H9 (cell line): ENCODE measurements at regions not wholly inside any gene's neighbourhood (a gene's known extent, or its start where the extent isn't known, plus 50 kb on each side); places are given as distances from the start of the nearest gene placed in this dataset.

Experiments
- DNase-seq: peaks from one replicate; pipeline ENCODE4 v3.0.0-alpha.2; 2017
- H2AFZ ChIP-seq: one replicate; pipeline ENCODE4 v1.6.1; 2013; ENCODE audit warnings: mild to moderate bottlenecking, low read length, control low read depth, moderate library complexity
- H2AK5ac ChIP-seq: 2 replicates; pipeline ENCODE4 v1.6.1; 2013; ENCODE audit warnings: low read length, control low read depth, mixed read lengths; ENCODE audit not compliant: insufficient read length
- H2BK120ac ChIP-seq: one replicate; pipeline ENCODE4 v1.6.1; 2013; ENCODE audit warnings: low read depth, mild to moderate bottlenecking, low read length, control low read depth, inconsistent platforms; ENCODE audit not compliant: poor library complexity, severe bottlenecking
- H2BK12ac ChIP-seq: 2 replicates; pipeline ENCODE4 v1.6.1; 2013; ENCODE audit warnings: low read length, control low read depth, mixed read lengths, low read depth; ENCODE audit not compliant: insufficient read length
- H2BK15ac ChIP-seq: 2 replicates; pipeline ENCODE4 v1.6.1; 2013; ENCODE audit warnings: low read depth, low read length, control low read depth
- H2BK20ac ChIP-seq: one replicate; pipeline ENCODE4 v1.6.1; 2013; ENCODE audit warnings: low read depth, mild to moderate bottlenecking, low read length, control low read depth, inconsistent platforms; ENCODE audit not compliant: poor library complexity, severe bottlenecking
- H2BK5ac ChIP-seq: 2 replicates; pipeline ENCODE4 v1.6.1; 2013; ENCODE audit warnings: low read length, control low read depth, mixed read lengths; ENCODE audit not compliant: insufficient read length
- H3K14ac ChIP-seq: 2 replicates; pipeline ENCODE4 v1.6.1; 2013; ENCODE audit warnings: low read length, control low read depth; ENCODE audit not compliant: insufficient read depth
- H3K18ac ChIP-seq: 2 replicates; pipeline ENCODE4 v1.6.1; 2013; ENCODE audit warnings: low read depth, mild to moderate bottlenecking, mixed read lengths, low read length, control low read depth; ENCODE audit not compliant: insufficient read length
- H3K23ac ChIP-seq: 2 replicates; pipeline ENCODE4 v1.6.1; 2013; ENCODE audit warnings: low read length, control low read depth, mixed read lengths, low read depth; ENCODE audit not compliant: insufficient read length
- H3K23me2 ChIP-seq: 2 replicates; pipeline ENCODE4 v1.6.1; 2013; ENCODE audit warnings: low read depth, mild to moderate bottlenecking, mixed read lengths, low read length, control low read depth; ENCODE audit not compliant: insufficient read length, poor library complexity, severe bottlenecking
- H3K27ac ChIP-seq: 2 replicates; pipeline ENCODE4 v1.5.1; 2013; ENCODE audit warnings: low read length, control low read depth, mixed read lengths, low read depth; ENCODE audit not compliant: insufficient read length
- H3K27me3 ChIP-seq: 2 replicates; pipeline ENCODE4 v1.6.1; 2013; ENCODE audit warnings: low read length, control low read depth, inconsistent platforms; ENCODE audit not compliant: insufficient read depth
- H3K4ac ChIP-seq: 2 replicates; pipeline ENCODE4 v1.6.1; 2013; ENCODE audit warnings: low read depth, mild to moderate bottlenecking, control low read depth, inconsistent platforms, low read length, moderate library complexity
- H3K4me1 ChIP-seq: 2 replicates; pipeline ENCODE4 v1.6.1; 2013; ENCODE audit warnings: low read length, control low read depth, inconsistent platforms; ENCODE audit not compliant: insufficient read depth
- H3K4me2 ChIP-seq: 2 replicates; pipeline ENCODE4 v1.6.1; 2013; ENCODE audit warnings: low read length, control low read depth, mixed read lengths; ENCODE audit not compliant: insufficient read length, insufficient read depth
- H3K56ac ChIP-seq: 2 replicates; pipeline ENCODE4 v1.6.1; 2013; ENCODE audit warnings: low read depth, mild to moderate bottlenecking, mixed read lengths, low read length, control low read depth; ENCODE audit not compliant: insufficient read length
- H3K79me1 ChIP-seq: 2 replicates; pipeline ENCODE4 v1.6.1; 2013; ENCODE audit warnings: low read depth, mild to moderate bottlenecking, moderate library complexity, low read length, control low read depth, inconsistent platforms; ENCODE audit not compliant: insufficient read depth, poor library complexity, severe bottlenecking
- H3K79me2 ChIP-seq: 2 replicates; pipeline ENCODE4 v1.6.1; 2013; ENCODE audit warnings: low read length, control low read depth, inconsistent platforms; ENCODE audit not compliant: insufficient read depth
- H3K9ac ChIP-seq: 2 replicates; pipeline ENCODE4 v1.6.1; 2013; ENCODE audit warnings: low read length, control low read depth, mixed read lengths; ENCODE audit not compliant: insufficient read length; ENCODE audit errors: extremely low read depth
- H3K9me3 ChIP-seq: one replicate; pipeline ENCODE4 v1.6.1; 2013; ENCODE audit warnings: low read depth, low read length, inconsistent platforms; ENCODE audit not compliant: control insufficient read depth
- H3T11ph ChIP-seq: one replicate; pipeline ENCODE4 v1.6.1; 2013; ENCODE audit warnings: mild to moderate bottlenecking, low read length, control low read depth, inconsistent platforms
- H4K20me1 ChIP-seq: one replicate; pipeline ENCODE4 v1.6.1; 2013; ENCODE audit not compliant: control insufficient read depth, insufficient read length, insufficient read depth
- H4K5ac ChIP-seq: 2 replicates; pipeline ENCODE4 v1.6.1; 2013; ENCODE audit warnings: low read depth, mild to moderate bottlenecking, mixed read lengths, low read length, control low read depth; ENCODE audit not compliant: insufficient read length
- H4K8ac ChIP-seq: replicated peaks from 2 replicates; pipeline ENCODE4 v1.6.1; 2013; ENCODE audit warnings: low read length, control low read depth, mixed read lengths, low read depth; ENCODE audit not compliant: insufficient read length
- H4K91ac ChIP-seq: 2 replicates; pipeline ENCODE4 v1.6.1; 2013; ENCODE audit warnings: low read depth, mild to moderate bottlenecking, moderate library complexity, mixed read lengths, low read length, control low read depth; ENCODE audit not compliant: insufficient read length
- H3K27ac Mint-ChIP-seq, 3 experiments: 2 replicates in 2 of 3; 3 replicates in 1 of 3; pipeline ENCODE4 v1.8.0; 2020 to 2021; ENCODE audit warnings: mixed read lengths in 3 of 3, mild to moderate bottlenecking in 1 of 3, moderate library complexity in 1 of 3
- H3K27me3 Mint-ChIP-seq: 2 replicates; pipeline ENCODE4 v1.8.0; 2021; ENCODE audit warnings: low read depth, mild to moderate bottlenecking, moderate library complexity, mixed read lengths
- H3K36me3 Mint-ChIP-seq, 3 experiments: 2 replicates in 2 of 3; 3 replicates in 1 of 3; pipeline ENCODE4 v1.8.0; 2020 to 2021; ENCODE audit warnings: low read depth in 3 of 3, mixed read lengths in 3 of 3; ENCODE audit not compliant: insufficient read depth in 1 of 3
- H3K4me1 Mint-ChIP-seq, 2 experiments: 2 replicates each; pipeline ENCODE4 v1.8.0; 2020; ENCODE audit warnings: mixed read lengths in 2 of 2
- H3K4me3 Mint-ChIP-seq, 2 experiments: 2 replicates in 1 of 2; 3 replicates in 1 of 2; pipeline ENCODE4 v1.8.0; 2020 to 2021; ENCODE audit warnings: mild to moderate bottlenecking in 2 of 2, mixed read lengths in 2 of 2, moderate library complexity in 1 of 2
- H3K9me3 Mint-ChIP-seq, 2 experiments: 2 replicates in 1 of 2; 3 replicates in 1 of 2; pipeline ENCODE4 v1.8.0; 2020; ENCODE audit warnings: mild to moderate bottlenecking in 2 of 2, mixed read lengths in 2 of 2, moderate library complexity in 1 of 2
- CTCF ChIP-seq: fragments of 200-600 bp; sonication (generic); conservative IDR thresholded peaks from 3 replicates; pipeline ENCODE4 v1.8.0; 2021; ENCODE audit warnings: antibody characterized with exemption, mild to moderate bottlenecking
- WGBS: extraction: QIAGEN DNeasy Blood & Tissue Kit; methylation state at CpG from one replicate; pipeline ENCODE4 v1.1.7; 2013; ENCODE audit warnings: missing lambda C conversion rate, low lambda C conversion rate, mixed read lengths; ENCODE audit not compliant: insufficient read length; ENCODE audit errors: extremely low coverage; 5-methylcytosine and 5-hydroxymethylcytosine counted together

DNA sequence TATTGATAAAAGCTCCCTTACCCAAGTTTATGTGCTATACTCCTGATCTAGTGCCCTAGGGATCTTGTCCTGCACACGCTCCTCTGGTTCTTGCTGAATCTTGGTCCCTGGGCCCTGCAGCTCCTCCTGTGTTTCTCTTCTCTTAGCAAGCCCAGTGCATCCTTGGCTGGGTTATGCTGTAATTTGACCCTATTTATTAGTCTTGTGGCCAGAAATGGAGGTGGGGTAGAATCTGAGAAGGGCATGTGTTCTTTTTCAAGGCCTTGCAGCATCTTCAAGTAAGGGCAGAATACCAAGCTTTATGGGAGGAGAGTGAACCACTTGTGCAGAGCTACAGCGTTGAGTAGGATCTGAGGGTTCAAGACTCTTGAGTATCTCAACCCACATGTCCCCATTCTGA, 366.8 kb downstream of the FAM170A start:
- Histone ChIP-seq H3K27me3 (no peaks in the 10 kb centered on the region), H4K5ac (no peak overlapping the region), H3K27ac (no peak overlapping the region), H3K79me2 (no peaks in the 10 kb centered on the region), H3K56ac (no peak overlapping the region), H2BK20ac (no peak overlapping the region), H3K4ac (no peak overlapping the region), H2BK15ac (no peak overlapping the region), H3K4me2 (no peak overlapping the region), H2AK5ac (no peak overlapping the region), H3K79me1 (no peaks in the 10 kb centered on the region), H3K14ac (no peak overlapping the region), H2BK5ac (no peak overlapping the region), H4K8ac (no peak overlapping the region), H3K4me1 (no peaks in the 10 kb centered on the region; the same call in 1 of the 2 replicates), H3K23ac (no peak overlapping the region), H3K9ac (no peak overlapping the region), H3K18ac (no peak overlapping the region), H3K9me3 (no peaks in the 10 kb centered on the region), H2AFZ (no peak overlapping the region), H3K23me2 (no peaks in the 10 kb centered on the region), H2BK120ac (no peak overlapping the region), H4K20me1 (no peaks in the 10 kb centered on the region), H3T11ph (no peak overlapping the region), H4K91ac (no peak overlapping the region), H2BK12ac (no peak overlapping the region)
- DNase-seq = no peak
- H3K4me1 Mint-ChIP-seq = 0 out of 4 replicates have a peak, but pooled peaks cover 3 to 7% of the 10 kb centered on the region in 2 experiments
- WGBS = no CpG with 5 or more reads among the region's 2 CpGs
- no peak overlapping the region for H3K27ac Mint-ChIP-seq
- TF ChIP-seq CTCF = no peak
- H3K4me3 Mint-ChIP-seq = no peak overlapping the region
- H3K27me3 Mint-ChIP-seq = no peaks in the 10 kb centered on the region; the same call in 1 of the 2 replicates
- H3K9me3 Mint-ChIP-seq = peaks cover 2% of the 10 kb centered on the region in 2 experiments; a peak in 2 of 5 replicates
- no peaks in the 10 kb centered on the region; a peak in 2 of 7 replicates for H3K36me3 Mint-ChIP-seq
